ENCODE measurements at regions not wholly inside any gene's neighbourhood (a gene's known extent, or its start where the extent isn't known, plus 50 kb on each side); places are given as distances from the start of the nearest gene placed in this dataset.

DNA sequence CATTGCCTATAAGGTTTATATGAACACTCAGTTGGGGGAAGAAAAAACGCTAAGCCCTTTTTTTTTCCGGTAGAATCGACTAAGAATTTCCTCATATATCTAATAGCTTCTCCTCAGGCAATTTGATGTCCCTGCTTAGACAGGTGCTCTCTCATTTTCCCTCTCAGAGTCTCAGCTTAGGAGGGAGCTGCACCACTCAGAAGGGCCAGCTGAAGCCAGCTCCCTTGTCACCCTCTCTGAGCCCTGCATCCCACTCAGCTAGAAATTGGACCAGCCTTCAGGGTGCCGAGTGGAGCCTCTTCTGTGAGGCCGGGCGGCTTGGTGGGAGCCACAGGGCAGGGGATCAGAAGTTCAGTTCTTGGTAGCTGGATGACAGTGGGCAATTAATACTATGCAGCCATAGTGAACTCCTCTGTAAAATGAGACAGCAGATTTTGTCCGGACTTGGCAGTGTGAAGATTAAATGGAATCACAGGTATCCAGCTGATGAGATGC lies 368.5 kb downstream of the MAFB start:
- no peaks in the 10 kb centered on the region for H3K4me1 ChIP-seq

DNA sequence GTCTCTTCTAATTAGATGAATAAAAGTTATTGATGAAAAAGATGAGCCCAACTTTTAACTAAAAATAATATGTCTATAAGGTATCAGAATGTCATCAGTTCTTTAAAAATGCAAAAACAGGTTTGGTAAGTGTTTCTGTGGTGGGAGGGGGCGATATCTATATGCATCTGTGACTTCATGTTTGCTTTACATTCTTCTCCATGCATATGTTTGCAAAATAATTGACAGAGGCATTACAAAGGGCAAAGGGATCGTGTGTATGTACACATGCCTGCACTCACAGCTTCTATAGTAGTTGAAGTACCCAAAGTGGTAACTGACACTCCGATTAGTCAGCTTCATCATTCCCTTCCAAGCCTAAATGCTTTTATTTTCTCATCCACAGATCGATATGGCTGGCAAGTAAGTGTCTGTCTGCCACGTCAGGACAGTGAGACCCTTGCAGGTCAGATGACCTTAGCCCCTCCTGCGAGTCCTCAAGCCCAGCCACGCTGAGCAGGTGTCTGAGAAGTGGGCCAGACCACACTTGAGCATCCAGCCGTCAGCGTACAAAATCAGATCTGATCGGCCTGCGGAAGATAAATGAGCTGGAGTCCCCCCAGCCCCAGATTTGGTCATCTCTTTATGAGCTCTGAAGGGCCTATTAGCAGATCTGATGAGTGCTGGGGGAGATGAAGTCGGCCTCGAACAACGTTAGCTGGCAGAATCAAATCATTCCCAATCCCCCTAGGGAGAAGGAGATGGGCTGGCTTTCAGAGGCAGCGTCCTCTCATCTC lies 369.1 kb downstream of the MAFB start:
- Histone ChIP-seq H3K4me3 (no peak overlapping the region), H3K27me3 (no peaks in the 10 kb centered on the region), H3K36me3 (no peaks in the 10 kb centered on the region), H3K9me3 (no peaks in the 10 kb centered on the region), H3K4me1 (no peaks in the 10 kb centered on the region), H3K27ac (no peak overlapping the region)
- DNase-seq = no peak
- intact Hi-C loops (cut with DNase I) = no loop called here
- WGBS, 2 donors = 77 to 85% methylated on average over 15 of the region's 15 CpGs
- TF ChIP-seq POLR2AphosphoS5 (IDR thresholded peaks at IDR 0.05) (no peak), POLR2A (IDR thresholded peaks at IDR 0.05) (no peak)
- TF ChIP-seq, protein P1, sequence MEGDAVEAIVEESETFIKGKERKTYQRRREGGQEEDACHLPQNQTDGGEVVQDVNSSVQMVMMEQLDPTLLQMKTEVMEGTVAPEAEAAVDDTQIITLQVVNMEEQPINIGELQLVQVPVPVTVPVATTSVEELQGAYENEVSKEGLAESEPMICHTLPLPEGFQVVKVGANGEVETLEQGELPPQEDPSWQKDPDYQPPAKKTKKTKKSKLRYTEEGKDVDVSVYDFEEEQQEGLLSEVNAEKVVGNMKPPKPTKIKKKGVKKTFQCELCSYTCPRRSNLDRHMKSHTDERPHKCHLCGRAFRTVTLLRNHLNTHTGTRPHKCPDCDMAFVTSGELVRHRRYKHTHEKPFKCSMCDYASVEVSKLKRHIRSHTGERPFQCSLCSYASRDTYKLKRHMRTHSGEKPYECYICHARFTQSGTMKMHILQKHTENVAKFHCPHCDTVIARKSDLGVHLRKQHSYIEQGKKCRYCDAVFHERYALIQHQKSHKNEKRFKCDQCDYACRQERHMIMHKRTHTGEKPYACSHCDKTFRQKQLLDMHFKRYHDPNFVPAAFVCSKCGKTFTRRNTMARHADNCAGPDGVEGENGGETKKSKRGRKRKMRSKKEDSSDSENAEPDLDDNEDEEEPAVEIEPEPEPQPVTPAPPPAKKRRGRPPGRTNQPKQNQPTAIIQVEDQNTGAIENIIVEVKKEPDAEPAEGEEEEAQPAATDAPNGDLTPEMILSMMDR (IDR thresholded peaks at IDR 0.05) = no peak

More for the DNA sequence above, 368.5 kb downstream of the MAFB start:
- intact Hi-C loops (cut with DNase I) = no loop called here
- H3K27me3 ChIP-seq = no peaks in the 10 kb centered on the region
- no peaks in the 10 kb centered on the region for H3K9me3 ChIP-seq
- no peak overlapping the region for H3K27ac ChIP-seq
- TF ChIP-seq, protein P1 (IDR thresholded peaks at IDR 0.05) = no peak
- TF ChIP-seq EP300 (IDR thresholded peaks at IDR 0.05) (no peak), POLR2AphosphoS5 (IDR thresholded peaks at IDR 0.05) (no peak), POLR2A (IDR thresholded peaks at IDR 0.05) (no peak)
- H3K36me3 ChIP-seq = no peaks in the 10 kb centered on the region
- no peak overlapping the region for H3K4me3 ChIP-seq
- WGBS, 2 donors = 86 to 87% methylated on average over 7 of the region's 7 CpGs
- DNase-seq = no peak

DNA sequence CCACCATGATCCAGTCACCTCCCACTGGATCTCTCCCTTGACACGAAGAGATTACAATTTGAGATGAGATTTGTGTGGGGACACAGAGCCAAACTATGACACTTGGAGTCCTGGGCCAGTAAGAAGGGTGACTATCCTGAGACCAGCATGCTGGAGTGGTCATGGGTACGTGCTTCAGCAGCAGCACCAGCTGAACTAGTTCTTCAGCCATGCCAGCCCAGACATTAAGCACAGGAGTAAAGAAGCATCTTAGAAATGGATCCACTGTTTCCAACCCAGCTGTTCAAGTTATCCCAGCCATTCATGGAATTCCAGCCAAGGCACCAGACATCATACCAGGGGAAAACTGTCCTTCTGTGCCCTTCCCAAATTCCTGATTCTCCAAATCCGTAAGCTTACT lies 370.0 kb downstream of the MAFB start:
- Histone ChIP-seq H3K27me3 (no peaks in the 10 kb centered on the region), H3K4me1 (no peaks in the 10 kb centered on the region), H3K36me3 (no peaks in the 10 kb centered on the region), H3K27ac (no peak overlapping the region), H3K4me3 (no peak overlapping the region), H3K9me3 (no peaks in the 10 kb centered on the region)
- 85 to 89% methylated on average over 3 of the region's 3 CpGs for WGBS, 2 donors
- no peak for DNase-seq
- TF ChIP-seq EP300 (IDR thresholded peaks at IDR 0.05) (no peak), POLR2A (IDR thresholded peaks at IDR 0.05) (no peak), POLR2AphosphoS5 (IDR thresholded peaks at IDR 0.05) (no peak)
- TF ChIP-seq, protein P1 (IDR thresholded peaks at IDR 0.05) = no peak
- intact Hi-C loops (cut with DNase I) = no loop called here

DNA sequence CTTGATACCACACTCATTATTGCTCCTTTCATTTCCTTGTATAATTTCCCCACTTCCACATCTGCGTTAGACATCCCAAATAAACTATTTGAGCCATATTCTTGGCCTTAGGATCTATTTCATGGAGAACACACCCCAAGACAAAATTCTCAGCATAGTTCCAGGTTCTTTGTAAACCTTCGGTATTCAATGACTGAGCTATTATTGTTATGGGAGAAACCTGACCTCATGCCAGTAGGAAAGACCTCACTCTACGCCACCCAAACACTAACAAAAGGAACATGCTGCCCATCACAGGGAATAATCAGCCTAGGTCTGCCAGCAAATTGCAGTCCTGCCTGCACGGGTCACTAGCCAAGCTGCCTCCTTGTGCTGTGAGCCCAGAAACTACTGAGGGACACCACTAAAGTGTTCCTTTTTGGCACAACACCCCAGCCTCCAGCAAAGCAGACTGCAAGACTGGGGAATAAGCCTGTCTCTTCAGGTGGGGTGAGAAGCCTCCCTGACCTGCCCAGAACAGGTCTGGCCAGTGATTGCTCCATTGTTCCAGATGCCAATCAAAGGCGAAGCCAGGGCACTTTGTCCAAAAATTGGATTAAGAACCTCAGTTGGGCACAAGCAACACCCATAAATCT lies 371.8 kb downstream of the MAFB start:
- TF ChIP-seq, protein P1 (IDR thresholded peaks at IDR 0.05) = no peak
- no peak for TF ChIP-seq POLR2A (IDR thresholded peaks at IDR 0.05)
- no peak for TF ChIP-seq POLR2AphosphoS5 (IDR thresholded peaks at IDR 0.05)
- TF ChIP-seq EP300 (IDR thresholded peaks at IDR 0.05) = no peak
- intact Hi-C loops (cut with DNase I) = no loop called here
- Histone ChIP-seq H3K4me1 (no peaks in the 10 kb centered on the region), H3K36me3 (no peaks in the 10 kb centered on the region), H3K4me3 (no peak overlapping the region), H3K9me3 (no peaks in the 10 kb centered on the region), H3K27me3 (no peaks in the 10 kb centered on the region), H3K27ac (no peak overlapping the region)
- no peak for DNase-seq
- 81 to 89% methylated on average over 5 of the region's 5 CpGs for WGBS, 2 donors

All from sigmoid colon (tissue), 6 donors.